ENCODE measurements at regions not wholly inside any gene's neighbourhood (a gene's known extent, or its start where the extent isn't known, plus 50 kb on each side); places are given as distances from the start of the nearest gene placed in this dataset.

DNA sequence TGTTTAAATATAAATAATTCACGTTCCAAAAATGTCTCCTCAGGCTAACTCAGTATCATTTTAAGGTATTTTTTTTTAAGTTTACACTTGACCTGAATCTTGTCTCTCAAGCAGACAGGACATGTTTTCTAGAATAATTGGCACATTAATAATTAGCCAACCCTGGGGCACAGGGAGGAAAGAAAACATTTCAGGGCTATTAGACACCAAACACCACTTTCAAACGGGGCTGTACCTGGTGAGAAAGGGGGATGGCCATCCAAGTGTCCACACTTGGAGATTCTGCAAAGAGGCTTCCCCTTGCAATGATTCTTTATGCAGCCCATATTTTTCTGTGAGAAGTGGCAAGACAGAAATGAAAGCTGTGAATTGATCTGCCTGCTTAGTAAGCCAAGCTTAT is 560.8 kb downstream of the CD109 start:
- TF ChIP-seq, protein P1, sequence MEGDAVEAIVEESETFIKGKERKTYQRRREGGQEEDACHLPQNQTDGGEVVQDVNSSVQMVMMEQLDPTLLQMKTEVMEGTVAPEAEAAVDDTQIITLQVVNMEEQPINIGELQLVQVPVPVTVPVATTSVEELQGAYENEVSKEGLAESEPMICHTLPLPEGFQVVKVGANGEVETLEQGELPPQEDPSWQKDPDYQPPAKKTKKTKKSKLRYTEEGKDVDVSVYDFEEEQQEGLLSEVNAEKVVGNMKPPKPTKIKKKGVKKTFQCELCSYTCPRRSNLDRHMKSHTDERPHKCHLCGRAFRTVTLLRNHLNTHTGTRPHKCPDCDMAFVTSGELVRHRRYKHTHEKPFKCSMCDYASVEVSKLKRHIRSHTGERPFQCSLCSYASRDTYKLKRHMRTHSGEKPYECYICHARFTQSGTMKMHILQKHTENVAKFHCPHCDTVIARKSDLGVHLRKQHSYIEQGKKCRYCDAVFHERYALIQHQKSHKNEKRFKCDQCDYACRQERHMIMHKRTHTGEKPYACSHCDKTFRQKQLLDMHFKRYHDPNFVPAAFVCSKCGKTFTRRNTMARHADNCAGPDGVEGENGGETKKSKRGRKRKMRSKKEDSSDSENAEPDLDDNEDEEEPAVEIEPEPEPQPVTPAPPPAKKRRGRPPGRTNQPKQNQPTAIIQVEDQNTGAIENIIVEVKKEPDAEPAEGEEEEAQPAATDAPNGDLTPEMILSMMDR (IDR thresholded peaks at IDR 0.05) = no peak
- TF ChIP-seq POLR2A (IDR thresholded peaks at IDR 0.05) = no peak

Data from uterus (tissue), 2 donors.